GM13976 (cell line): ENCODE measurements at regions not wholly inside any gene's neighbourhood (a gene's known extent, or its start where the extent isn't known, plus 50 kb on each side); places are given as distances from the start of the nearest gene placed in this dataset.

Source experiments
- DNase-seq: peaks from one replicate; pipeline ENCODE4 v3.0.0; 2012; ENCODE audit warnings: low spot score
- in situ Hi-C: fragments of 300-500 bp; cut with MboI; formaldehyde crosslinking; loops from one replicate; pipeline ENCODE4 v1.12.0; 2022; ENCODE audit warnings: low sequenced_read_pairs, mixed read lengths, inconsistent platforms; ENCODE audit not compliant: unreplicated experiment
- TF ChIP-seq, protein P1 (sequence below): IDR thresholded peaks from 2 replicates; pipeline ENCODE4 v1.5.1; 2012; ENCODE audit warnings: borderline replicate concordance, mild to moderate bottlenecking; ENCODE audit not compliant: insufficient read depth; ENCODE audit errors: extremely low read depth, missing control alignments, control extremely low read depth

DNA sequence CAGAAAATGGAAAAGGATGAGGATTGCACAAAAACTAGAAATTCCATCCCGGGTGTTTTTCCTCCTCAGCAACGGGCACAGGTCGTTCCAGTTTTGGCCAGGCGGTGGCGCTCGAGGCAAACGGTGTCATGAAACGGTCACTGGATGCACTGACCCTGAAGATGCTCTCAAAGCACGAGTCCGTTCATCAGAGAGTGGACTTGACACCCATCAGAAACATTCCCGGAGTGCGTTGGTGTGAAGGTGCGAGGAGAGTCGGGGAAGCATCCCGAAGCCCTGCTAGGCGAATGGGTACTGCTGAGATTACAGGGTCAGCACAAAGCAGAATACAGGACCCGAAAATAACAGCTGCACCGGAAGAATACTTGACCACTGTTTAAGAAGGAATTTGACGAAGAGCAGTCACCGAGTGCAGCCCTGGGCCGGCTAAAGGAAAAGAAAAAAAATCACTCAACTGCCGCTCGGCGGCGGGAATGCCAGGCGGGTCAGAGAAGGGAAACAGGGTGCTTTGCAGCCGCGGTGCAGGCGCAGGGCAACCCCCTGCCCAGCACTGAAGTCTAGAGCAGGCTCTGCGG is 71.7 kb upstream of the ETS2 start:
- in situ Hi-C loops = loop anchor here (10.0 kb wide), 1 partner anchor 411 kb away; no protein-coding TSS in a partner anchor
- TF ChIP-seq, protein P1, sequence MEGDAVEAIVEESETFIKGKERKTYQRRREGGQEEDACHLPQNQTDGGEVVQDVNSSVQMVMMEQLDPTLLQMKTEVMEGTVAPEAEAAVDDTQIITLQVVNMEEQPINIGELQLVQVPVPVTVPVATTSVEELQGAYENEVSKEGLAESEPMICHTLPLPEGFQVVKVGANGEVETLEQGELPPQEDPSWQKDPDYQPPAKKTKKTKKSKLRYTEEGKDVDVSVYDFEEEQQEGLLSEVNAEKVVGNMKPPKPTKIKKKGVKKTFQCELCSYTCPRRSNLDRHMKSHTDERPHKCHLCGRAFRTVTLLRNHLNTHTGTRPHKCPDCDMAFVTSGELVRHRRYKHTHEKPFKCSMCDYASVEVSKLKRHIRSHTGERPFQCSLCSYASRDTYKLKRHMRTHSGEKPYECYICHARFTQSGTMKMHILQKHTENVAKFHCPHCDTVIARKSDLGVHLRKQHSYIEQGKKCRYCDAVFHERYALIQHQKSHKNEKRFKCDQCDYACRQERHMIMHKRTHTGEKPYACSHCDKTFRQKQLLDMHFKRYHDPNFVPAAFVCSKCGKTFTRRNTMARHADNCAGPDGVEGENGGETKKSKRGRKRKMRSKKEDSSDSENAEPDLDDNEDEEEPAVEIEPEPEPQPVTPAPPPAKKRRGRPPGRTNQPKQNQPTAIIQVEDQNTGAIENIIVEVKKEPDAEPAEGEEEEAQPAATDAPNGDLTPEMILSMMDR = peak; percentile 87
- DNase-seq = peak; percentile 79

- TF ChIP-seq, protein P1 = no peak
- DNase-seq = no peak
- in situ Hi-C loops = loop anchor here (10.0 kb wide), 1 partner anchor 410 kb away; no protein-coding TSS in a partner anchor
Measured at GRCh38 chr21:38734646-38735365, 70.9 kb upstream of the ETS2 start.

DNA sequence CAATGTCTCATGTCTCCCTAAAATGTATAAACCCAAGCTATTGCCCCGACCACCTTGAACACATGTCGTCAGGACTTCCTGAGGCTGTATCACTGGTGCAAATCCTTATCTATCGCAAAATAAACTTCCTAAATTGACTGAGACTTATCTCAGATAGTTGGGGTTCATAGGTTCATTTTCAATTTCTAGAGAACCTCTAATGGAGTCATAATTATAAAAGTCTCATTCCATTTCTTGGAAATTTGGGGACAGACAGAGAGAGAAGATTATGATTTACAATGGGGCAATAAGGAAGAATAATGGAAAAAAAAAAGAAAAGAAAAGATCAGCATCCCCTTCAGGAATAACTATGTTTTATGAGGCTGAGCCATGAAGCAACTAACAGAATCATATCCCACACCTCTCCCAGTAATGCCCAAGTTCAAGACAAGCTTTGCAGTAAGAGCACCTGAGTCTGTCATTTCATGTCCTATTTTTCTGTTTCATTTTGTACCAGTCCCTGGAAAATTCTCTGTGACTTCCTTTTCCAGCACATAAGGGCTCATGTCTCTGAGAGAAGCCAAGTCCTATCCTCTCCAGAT is 70.0 kb upstream of the ETS2 start:
- in situ Hi-C loops = loop anchor here (10.0 kb wide), 1 partner anchor 409 kb away; no protein-coding TSS in a partner anchor

GRCh38 chr21:38740090-38740489 is 65.6 kb upstream of the ETS2 start:
- DNase-seq = no peak
- in situ Hi-C loops = no loop called here
- TF ChIP-seq, protein P1 = no peak

More for the DNA sequence above, 70.0 kb upstream of the ETS2 start:
- TF ChIP-seq, protein P1 = no peak
- no peak for DNase-seq

DNA sequence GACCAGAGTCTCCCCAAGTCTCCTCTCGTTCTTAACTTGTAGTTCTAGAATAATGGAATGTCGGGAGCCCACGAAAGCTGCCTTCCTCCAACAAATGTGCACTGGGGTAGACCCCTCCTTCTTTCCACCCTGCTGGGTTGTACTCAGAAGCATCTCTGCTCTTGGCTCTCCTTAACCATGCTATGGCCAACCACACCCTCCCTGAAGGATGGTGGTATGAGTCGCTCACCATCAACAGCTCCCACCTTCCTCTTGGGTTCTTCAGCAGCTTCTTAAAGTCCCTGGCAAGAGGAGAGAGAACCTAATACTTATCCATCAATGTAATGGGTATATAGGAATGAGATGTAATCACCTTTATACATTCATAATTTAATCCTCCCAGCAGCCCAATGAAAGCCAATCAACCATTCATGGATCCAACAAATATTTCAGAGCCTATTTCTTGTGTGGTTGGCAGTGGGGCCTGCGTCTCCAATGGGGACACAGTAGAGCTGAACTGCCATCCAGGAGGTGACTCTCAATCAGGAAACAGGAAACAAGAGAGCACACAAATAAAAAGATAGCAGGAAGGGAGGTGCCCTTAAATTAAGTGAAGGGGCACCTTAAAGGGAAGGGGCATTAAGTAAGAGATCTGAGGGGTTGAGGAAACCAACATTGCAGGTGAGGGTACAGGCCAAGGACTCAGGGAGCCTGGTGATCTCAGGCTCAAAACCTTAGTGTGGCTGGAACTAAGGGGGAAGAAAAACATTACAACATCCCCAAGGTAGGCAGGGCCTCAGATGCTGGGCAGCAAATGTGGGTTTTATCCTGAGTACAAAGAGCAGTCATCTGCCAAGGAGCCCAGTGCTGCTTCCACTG is 64.4 kb upstream of the ETS2 start:
- DNase-seq = no peak
- TF ChIP-seq, protein P1 = no peak
- in situ Hi-C loops = no loop called here

GRCh38 chr21:38741950-38742256 is 63.8 kb upstream of the ETS2 start:
- TF ChIP-seq, protein P1 = no peak
- in situ Hi-C loops = no loop called here
- DNase-seq = no peak
